ENCODE measurements at regions not wholly inside any gene's neighbourhood (a gene's known extent, or its start where the extent isn't known, plus 50 kb on each side); places are given as distances from the start of the nearest gene placed in this dataset.

GRCh38 chr18:71529703-71530303, 1014.3 kb downstream of the CBLN2 start:
- no peak for TF ChIP-seq REST (IDR thresholded peaks at IDR 0.05)
- TF ChIP-seq, protein P1, sequence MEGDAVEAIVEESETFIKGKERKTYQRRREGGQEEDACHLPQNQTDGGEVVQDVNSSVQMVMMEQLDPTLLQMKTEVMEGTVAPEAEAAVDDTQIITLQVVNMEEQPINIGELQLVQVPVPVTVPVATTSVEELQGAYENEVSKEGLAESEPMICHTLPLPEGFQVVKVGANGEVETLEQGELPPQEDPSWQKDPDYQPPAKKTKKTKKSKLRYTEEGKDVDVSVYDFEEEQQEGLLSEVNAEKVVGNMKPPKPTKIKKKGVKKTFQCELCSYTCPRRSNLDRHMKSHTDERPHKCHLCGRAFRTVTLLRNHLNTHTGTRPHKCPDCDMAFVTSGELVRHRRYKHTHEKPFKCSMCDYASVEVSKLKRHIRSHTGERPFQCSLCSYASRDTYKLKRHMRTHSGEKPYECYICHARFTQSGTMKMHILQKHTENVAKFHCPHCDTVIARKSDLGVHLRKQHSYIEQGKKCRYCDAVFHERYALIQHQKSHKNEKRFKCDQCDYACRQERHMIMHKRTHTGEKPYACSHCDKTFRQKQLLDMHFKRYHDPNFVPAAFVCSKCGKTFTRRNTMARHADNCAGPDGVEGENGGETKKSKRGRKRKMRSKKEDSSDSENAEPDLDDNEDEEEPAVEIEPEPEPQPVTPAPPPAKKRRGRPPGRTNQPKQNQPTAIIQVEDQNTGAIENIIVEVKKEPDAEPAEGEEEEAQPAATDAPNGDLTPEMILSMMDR (IDR thresholded peaks at IDR 0.05): no peak
- TF ChIP-seq HOXB13 (CRISPR knock-in tag; IDR thresholded peaks at IDR 0.05; ENCODE audit: low read depth): no peak
- no peak for TF ChIP-seq JUN (IDR thresholded peaks at IDR 0.05)
- no peak for TF ChIP-seq POLR2A (IDR thresholded peaks at IDR 0.05; ENCODE audit: low read length)
- TF ChIP-seq EP300 (IDR thresholded peaks at IDR 0.05): no peak
- no peak for TF ChIP-seq BHLHE40 (IDR thresholded peaks at IDR 0.05; ENCODE audit: low read depth, low read length)
- TF ChIP-seq SREBF2 (IDR thresholded peaks at IDR 0.05): no peak
- TF ChIP-seq FOSL2 (IDR thresholded peaks at IDR 0.05): no peak
- no peak for TF ChIP-seq FOSL2 (CRISPR knock-in tag; IDR thresholded peaks at IDR 0.05)
- no peak for TF ChIP-seq MAX (IDR thresholded peaks at IDR 0.05)
- TF ChIP-seq NR3C1 (IDR thresholded peaks at IDR 0.05): no peak
- no peak for TF ChIP-seq RAD21 (conservative IDR thresholded peaks at IDR 0.05 in 1 of 2, IDR thresholded peaks at IDR 0.05 in 1 of 2)
- TF ChIP-seq HEYL (CRISPR knock-in tag; IDR thresholded peaks at IDR 0.05): no peak
